Erythroblast (primary cell): ENCODE measurements at regions not wholly inside any gene's neighbourhood (a gene's known extent, or its start where the extent isn't known, plus 50 kb on each side); places are given as distances from the start of the nearest gene placed in this dataset.

Experiments used
- GATA1 ChIP-seq: IDR thresholded peaks from 2 replicates; pipeline ENCODE4 v1.6.1; 2011; ENCODE audit warnings: low read depth, mild to moderate bottlenecking, control low read depth, low read length, moderate library complexity
- POLR2A ChIP-seq: IDR thresholded peaks from 2 replicates; pipeline ENCODE4 v1.6.1; 2011; ENCODE audit warnings: mild to moderate bottlenecking, low read length

DNA sequence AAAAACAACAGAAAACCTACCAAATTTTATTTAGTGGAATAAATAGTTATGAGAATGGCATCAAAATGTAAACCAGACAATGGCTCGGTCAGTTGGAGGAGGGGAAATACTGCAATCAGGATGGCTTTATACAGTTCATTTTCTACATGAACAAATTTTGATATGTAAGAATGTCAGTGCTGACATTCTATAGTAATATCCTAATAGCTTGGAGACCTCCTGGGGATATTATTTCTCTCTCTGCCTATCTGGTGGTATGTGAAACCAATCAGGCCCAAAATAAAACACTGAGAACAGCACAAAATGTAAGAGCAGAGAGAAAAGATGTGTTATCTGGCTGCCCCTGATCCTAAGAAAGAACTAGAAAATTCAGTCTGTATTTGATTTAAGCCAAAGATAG is 327.7 kb downstream of the UBE3D start:
- TF ChIP-seq POLR2A (no peak), GATA1 (no peak)
